ENCODE measurements at regions not wholly inside any gene's neighbourhood (a gene's known extent, or its start where the extent isn't known, plus 50 kb on each side); places are given as distances from the start of the nearest gene placed in this dataset.
"Not testable (repeated sequence)": the region's sequence is repeated elsewhere in the genome, so short reads cannot be mapped to it uniquely, and the experiment has no call there.

GRCh38 chr3:134704133-134704532 is 53.3 kb upstream of the KY start:
- no peak for DNase-seq (ENCODE audit: low read depth)

GRCh38 chr3:134704556-134704955 is 53.7 kb upstream of the KY start:
- DNase-seq (ENCODE audit: low read depth), result no peak

GRCh38 chr3:134707908-134708597 is 57.2 kb upstream of the KY start:
- no peak for DNase-seq (ENCODE audit: low read depth)

- DNase-seq (ENCODE audit: low read depth), result no peak
These were observed 57.8 kb upstream of the KY start for GRCh38 chr3:134708671-134709070.

- no peak for DNase-seq (ENCODE audit: low read depth)
These were observed 58.3 kb upstream of the KY start for GRCh38 chr3:134709076-134709475.

- no peak for DNase-seq (ENCODE audit: low read depth)
These were observed 58.9 kb upstream of the KY start for GRCh38 chr3:134709561-134710312.

GRCh38 chr3:134710313-134710680 is 59.5 kb upstream of the KY start:
- no peak for DNase-seq (ENCODE audit: low read depth)

GRCh38 chr3:134711284-134711683 is 60.5 kb upstream of the KY start:
- peak; percentile 66 for DNase-seq (ENCODE audit: low read depth)

- DNase-seq (ENCODE audit: low read depth), result peak; percentile 13
These were observed 62.8 kb upstream of the KY start for GRCh38 chr3:134713671-134714070.

- DNase-seq (ENCODE audit: low read depth), result no peak
These were observed 67.9 kb upstream of the KY start for GRCh38 chr3:134718726-134719125.

GRCh38 chr3:134721214-134721613 is 70.4 kb upstream of the KY start:
- DNase-seq (ENCODE audit: low read depth), result no peak

- DNase-seq (ENCODE audit: low read depth), result no peak
These were observed 72.1 kb upstream of the EPHB1 start for GRCh38 chr3:134722969-134723368.

GRCh38 chr3:134729649-134730048 is 65.4 kb upstream of the EPHB1 start:
- no peak for DNase-seq (ENCODE audit: low read depth)

- no peak for DNase-seq (ENCODE audit: low read depth)
These were observed 57.5 kb upstream of the EPHB1 start for GRCh38 chr3:134737516-134737915.

GRCh38 chr3:134740077-134740476 is 55.0 kb upstream of the EPHB1 start:
- DNase-seq (ENCODE audit: low read depth), result not testable (repeated sequence)

GRCh38 chr3:134742202-134742601 is 52.9 kb upstream of the EPHB1 start:
- no peak for DNase-seq (ENCODE audit: low read depth)

GRCh38 chr3:134743006-134743405 is 52.1 kb upstream of the EPHB1 start:
- DNase-seq (ENCODE audit: low read depth), result no peak
